ENCODE measurements at regions not wholly inside any gene's neighbourhood (a gene's known extent, or its start where the extent isn't known, plus 50 kb on each side); places are given as distances from the start of the nearest gene placed in this dataset.
"Not testable (repeated sequence)": the region's sequence is repeated elsewhere in the genome, so short reads cannot be mapped to it uniquely, and the experiment has no call there.

DNA sequence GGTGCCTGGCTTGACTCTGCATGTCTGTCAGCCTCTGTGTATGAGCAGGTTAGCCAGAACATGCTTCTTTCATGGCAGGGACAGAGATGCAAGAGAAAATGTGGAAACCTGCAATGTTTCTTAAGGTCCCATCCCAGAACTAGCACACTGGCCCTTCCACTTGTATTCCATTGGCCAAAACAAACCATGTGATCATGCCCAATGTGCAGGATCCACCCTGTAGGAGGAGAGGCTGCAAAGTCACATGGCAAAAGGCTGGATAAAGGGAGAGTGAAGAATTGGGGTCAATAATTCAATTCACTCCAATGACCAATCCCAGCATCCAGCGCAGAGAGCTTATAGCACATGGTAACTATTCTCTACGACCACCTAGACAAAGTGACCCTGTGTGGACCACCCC, 405.5 kb downstream of the MIAT start:
- DNase-seq (ENCODE audit: low spot score), result no peak

DNA sequence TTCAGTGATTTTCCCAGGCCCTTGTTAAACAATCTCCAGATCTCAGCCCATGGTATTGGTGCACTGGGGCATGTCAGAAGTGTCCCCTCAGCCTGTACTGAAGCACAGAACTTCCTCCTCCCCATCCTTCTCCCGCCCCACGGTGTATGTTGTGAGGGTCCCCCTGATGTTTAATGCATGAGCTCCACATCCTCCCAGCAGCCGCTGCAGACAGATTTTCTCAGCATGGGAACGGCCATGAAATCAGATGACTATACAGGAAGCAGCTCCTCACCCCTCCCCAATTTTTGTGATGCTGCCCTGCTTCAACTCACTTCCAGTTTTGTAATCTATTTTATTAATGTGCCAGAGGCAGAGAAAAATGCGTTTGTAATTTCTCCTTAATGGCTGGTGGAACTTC, 406.0 kb downstream of the MIAT start:
- DNase-seq (ENCODE audit: low spot score), result no peak

- DNase-seq (ENCODE audit: low spot score), result no peak
These were observed 406.5 kb downstream of the MIAT start for GRCh38 chr22:27063841-27064240.

DNA sequence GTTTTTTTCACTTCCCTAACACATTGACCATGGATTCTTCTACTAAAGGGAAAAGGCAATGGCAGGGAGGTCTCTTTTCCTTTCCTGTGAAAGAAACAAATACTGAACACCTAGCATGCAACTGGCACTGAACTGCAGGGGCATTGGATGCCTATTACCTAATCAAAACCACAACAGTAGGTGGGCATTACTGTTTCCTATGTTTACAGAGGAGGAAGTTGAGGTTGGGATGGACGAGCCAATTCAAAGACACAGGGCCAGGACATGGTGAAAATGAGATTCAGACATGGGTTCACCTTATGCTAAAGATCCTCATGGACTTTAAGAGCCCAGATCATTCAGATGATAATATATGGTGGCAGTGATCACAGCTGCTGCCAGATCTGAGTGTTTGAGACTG, 407.0 kb downstream of the MIAT start:
- DNase-seq (ENCODE audit: low spot score), result no peak

DNA sequence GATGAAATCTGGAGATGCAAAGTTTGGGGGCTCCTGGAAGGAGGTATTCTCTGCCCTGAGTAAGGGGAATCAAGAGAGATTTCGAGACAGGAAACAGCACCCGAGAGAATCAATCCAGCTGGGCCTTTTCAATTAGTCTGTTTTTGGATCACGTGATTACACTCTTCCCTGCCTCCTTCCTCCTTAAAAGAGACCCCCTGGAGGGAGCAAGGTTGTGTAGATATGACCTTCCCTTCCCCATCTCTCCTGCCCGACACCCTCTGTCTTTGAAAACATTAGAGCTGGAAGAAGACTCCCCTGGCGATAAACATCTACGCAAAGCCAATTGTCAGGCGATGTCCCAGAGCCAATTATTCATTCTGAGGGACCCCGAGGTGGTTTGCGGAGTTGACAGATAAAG, 407.9 kb downstream of the MIAT start:
- DNase-seq (ENCODE audit: low spot score), result no peak

DNA sequence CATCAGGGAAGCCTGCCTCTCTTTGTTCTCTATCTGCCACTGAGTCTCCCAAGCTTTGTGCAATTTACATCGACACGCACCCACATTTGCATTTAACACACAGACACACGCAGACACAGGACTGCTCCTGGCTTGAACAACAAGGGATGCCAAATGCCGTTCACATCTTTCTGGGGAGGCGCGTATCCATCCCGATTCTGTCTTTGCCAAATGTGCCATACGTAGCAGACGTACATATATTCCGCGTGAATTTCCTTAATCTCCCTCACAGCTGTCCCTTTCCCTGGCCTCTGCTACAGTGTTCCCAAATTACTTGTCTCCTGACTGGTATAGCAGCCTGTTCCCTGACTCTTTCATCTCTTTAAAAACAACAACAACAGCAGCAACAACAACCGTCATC, 409.5 kb downstream of the MIAT start:
- DNase-seq (ENCODE audit: low spot score), result no peak

- peak; percentile 19 for DNase-seq (ENCODE audit: low spot score)
These were observed 410.7 kb downstream of the MIAT start for GRCh38 chr22:27068121-27068520.

- DNase-seq (ENCODE audit: low spot score), result no peak
These were observed 413.2 kb downstream of the MIAT start for GRCh38 chr22:27070594-27070993.

DNA sequence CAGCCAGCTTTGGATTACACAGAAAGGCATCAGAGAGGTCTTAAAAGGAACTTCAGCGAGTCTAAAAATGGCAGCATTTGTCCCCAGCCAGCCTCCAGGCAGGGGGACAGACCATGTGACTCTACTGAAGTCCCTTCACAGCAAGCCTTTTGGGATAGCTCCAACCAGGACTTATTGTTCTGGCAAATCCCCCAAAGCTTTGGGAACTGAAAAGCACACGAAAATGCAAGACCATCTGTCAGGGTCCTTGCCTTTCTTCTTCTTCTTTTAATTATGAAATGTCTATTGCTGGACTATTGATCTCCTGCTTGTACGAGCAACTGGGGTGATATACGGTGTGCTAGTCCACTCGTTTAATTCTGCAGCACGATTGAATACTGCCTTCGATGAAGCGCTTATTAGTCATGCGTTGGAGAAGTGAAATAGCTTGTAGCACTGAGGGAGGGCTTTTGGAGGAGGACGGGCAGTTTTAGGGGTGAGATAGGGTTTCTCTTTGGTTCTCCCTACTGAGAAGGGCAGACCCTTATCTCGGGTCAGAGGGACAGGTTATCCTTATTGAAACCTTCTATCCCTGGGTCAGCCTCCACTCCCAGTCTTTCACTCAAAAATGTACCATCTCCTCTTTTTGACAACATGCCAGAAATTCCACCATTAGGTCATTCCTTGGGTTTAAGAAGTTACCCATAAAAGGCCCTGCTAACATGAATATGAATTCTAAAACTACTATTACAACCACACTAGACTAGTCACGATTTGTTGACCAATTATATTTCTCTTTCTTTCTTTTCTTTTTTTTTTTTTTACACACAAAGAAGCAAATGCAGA, 416.4 kb downstream of the MIAT start:
- no peak for DNase-seq (ENCODE audit: low spot score)

DNA sequence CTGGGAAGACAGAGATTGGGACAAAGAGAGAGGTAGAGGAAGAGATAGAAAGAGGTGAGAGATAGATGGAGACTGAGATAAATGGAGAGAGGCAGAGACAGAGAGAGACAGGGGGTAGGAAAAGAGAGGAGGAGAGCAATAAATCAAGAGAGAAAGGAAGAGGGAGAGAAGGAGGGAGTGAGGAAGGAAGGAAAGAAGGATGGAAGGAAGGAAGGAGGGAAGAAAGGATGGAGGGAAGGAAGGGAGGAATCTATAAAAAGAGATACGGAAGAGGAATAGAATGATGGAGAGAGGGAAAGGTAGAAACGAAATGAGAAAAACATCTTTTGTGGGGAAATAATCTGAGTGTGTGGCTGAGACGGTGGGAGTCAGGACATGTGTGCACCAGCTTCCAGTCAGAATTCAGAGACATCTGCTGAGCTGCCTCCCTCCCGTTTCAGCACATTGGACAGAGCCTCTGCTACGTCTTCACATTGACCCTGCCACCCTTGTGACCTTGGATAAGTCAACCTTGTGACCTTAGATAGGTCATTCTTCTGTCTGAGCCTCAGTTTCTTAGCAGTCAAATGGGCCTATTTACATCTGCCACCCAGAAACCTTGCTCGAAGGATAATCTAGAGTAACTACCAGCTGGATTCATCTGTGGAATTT, 417.8 kb downstream of the MIAT start:
- DNase-seq (ENCODE audit: low spot score), result no peak

GRCh38 chr22:27075891-27076290, 418.5 kb downstream of the MIAT start:
- no peak for DNase-seq (ENCODE audit: low spot score)

DNA sequence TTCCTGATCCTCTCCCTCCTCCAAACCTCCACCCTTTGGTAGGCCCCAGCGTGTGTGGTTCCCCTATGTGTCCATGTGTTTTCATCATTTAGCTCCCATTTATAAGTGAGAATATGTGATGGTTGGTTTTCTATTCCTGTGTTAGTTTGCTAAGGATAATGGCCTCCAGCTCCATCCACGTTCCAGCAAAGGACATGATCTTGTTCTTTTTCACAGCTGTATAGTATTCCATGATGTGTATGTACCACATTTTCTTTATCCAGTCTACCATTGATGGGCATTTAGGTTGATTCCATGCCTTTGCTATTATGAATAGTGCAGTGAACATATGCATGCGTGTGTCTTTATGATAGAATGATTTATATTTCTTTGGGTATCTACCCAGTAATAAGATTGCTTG, 420.7 kb downstream of the MIAT start:
- DNase-seq (ENCODE audit: low spot score), result not testable (repeated sequence)

DNA sequence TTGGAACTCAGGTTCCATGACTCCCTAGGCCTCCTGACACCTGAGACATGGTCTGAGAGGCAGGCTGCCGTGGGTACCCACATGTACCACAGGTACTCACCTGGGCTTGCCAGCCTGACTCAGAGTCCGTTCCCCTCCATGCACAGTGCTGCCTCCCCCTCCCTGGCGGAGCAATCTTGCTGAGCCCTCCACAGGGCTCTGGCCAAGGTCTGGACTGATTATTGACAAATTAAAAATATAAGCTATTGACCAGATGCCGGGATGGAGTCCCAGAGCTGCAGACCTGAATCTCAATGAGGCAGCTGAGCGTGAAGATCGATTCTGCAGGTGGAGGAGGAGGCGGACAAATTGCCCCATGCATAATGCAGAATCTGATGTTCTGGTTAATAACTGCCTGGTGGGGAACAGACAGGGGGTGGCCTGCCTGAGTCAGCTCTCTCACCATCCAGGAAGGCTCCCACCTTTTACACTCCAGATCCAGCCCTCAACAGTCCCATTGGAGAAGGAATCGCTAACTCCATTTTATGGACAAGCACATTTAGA, 422.7 kb downstream of the MIAT start:
- no peak for DNase-seq (ENCODE audit: low spot score)

DNA sequence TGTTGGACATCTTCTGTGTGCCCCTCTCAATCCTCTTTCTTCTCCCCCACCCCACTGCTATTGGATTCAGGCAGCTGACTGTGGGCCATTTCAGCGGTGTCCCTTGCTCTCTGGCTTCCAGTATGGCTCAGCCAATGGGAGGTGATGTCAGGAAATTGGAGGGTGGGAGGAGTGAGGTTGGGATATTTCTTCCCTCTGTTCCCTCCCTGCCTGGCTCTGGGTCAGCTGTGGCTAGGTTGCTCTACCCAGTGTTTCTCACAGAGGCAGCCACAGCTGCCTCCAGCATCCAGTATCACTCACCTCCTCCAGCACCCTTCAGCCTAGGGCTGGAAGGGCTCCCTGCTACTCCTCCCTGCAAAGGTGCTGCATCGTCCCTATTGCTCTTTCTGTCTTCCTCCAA, 423.5 kb downstream of the MIAT start:
- no peak for DNase-seq (ENCODE audit: low spot score)

DNA sequence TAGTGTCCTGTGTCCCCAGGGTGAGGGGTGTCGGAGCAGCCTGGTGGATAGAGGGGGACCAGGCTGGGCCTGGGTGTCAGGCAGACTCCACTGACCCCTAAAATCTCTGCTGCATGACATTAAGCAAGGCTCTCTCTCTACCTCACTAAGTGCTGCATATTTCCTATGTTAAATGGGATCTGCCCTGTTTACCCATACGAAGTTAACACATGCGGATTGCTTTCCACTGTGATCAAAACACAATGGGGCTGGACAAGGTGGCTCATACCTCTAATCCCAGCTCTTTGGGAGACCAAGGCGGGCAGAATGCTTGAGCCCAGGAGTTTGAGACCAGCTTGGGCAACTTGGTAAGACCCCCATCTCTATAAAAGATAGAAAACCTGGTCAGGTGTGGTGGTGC, 426.2 kb downstream of the MIAT start:
- DNase-seq (ENCODE audit: low spot score), result no peak

GRCh38 chr22:27084130-27084529, 426.7 kb downstream of the MIAT start:
- no peak for DNase-seq (ENCODE audit: low spot score)

- DNase-seq (ENCODE audit: low spot score), result no peak
These were observed 429.0 kb downstream of the MIAT start for GRCh38 chr22:27086080-27087044.

DNA sequence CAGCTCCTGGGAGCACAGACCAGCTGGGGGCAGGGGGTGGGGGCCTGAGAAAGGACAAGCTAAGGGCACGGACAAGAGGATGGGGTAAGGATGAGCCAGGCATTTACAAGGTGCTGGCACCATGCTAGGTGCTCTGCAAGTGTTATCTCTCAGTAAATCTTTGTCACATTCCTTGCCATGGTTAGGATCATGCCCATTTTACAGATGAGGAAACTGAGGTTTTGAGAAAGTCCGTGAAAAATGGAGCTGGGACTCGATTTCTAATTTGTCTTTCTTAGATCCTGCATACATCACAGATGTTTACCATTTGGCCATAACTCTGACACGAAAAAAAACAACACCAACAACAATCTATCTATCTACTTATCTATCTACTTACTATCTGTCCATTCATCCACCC, 429.7 kb downstream of the MIAT start:
- DNase-seq (ENCODE audit: low spot score), result no peak

- DNase-seq (ENCODE audit: low spot score), result no peak
These were observed 430.6 kb downstream of the MIAT start for GRCh38 chr22:27088026-27088425.

DNA sequence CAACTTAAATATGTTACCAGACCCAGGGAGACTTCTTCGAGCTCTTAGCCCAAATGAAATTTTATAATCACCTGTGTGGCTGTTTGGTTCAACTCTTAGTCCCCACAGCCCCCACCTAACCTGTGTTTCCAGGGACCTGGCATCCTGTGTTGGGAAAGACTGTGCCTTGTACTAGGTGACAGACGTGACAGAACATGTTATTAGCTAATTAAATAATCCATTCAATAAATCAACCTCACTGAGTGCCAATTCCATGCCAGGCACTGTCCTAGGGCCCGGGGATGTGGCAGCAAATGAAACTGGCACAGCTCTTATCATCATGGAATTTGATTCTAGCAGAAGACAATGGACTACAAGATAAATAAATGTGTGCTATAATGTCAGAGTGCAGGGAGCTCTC, 431.9 kb downstream of the MIAT start:
- DNase-seq (ENCODE audit: low spot score), result no peak

DNA sequence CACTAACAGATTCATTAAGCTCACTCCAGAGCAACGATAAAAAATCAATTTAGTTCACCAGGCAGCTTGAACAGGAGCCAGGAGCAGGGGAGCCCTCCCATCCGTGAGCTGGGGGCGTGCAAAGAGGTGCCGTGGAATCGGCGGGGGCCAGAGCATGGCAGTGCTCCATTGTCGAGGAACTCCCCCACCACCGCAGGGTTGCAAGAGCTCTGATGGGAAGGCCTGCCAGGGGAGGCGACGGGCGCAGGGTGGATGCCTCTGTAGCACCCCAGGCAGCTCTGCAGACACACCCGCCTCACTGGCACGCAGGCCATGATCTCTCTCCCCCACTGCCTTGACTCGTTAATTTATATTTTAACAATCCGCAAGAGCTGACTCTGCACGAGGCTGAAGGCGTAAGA, 433.2 kb downstream of the MIAT start:
- DNase-seq (ENCODE audit: low spot score), result no peak

- DNase-seq (ENCODE audit: low spot score), result no peak
These were observed 436.0 kb downstream of the MIAT start for GRCh38 chr22:27093422-27093821.

All from activated CD4-positive, alpha-beta T cell treated with anti-CD3 and anti-CD28 coated beads, Interleukin-2, Interleukin-4, amounts not matched to agents 100 ng/mL and 50 ng/mL, durations not matched to agents 16 hours and 8 hours (primary cell).